ENCODE measurements at regions not wholly inside any gene's neighbourhood (a gene's known extent, or its start where the extent isn't known, plus 50 kb on each side); places are given as distances from the start of the nearest gene placed in this dataset.

DNA sequence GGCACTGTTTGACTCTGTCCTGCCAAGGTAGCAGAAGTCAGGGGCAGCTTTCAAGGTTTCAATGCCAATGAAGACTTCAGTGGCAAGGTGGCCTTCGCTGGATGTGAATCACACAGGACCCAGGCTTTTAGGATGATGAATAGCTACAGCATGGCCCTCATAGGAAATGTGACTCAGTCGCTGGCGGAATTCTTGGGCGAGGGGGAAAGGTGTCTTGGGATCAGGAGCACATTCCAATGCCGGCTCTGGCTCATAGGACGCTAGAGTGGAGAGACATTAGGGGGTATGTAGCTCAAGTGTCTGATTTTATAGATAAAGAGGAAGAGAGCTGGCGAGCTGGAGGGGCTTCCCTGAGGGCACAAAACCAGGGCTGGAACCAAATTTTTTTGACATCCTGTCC lies 68.6 kb downstream of the SMIM21 start:
- H3K9me3 ChIP-seq (ENCODE audit: insufficient read depth, low read depth, low read length), result peaks cover 18% of the 10 kb centered on the region
- H3K27me3 ChIP-seq (ENCODE audit: insufficient read depth, low read length), result no peaks in the 10 kb centered on the region
- no peak overlapping the region for H3K27ac ChIP-seq (ENCODE audit: low read length)
- no peak overlapping the region for H3K9ac ChIP-seq (ENCODE audit: low read depth, low read length)
- H3K4me3 ChIP-seq (ENCODE audit: low read length), result no peak overlapping the region
- no peaks in the 10 kb centered on the region for H3K4me1 ChIP-seq (ENCODE audit: insufficient read depth, low read length)
- no peaks in the 10 kb centered on the region for H3K36me3 ChIP-seq (ENCODE audit: insufficient read depth, low read depth, low read length)

GRCh38 chr18:75353357-75353756 lies 74.1 kb downstream of the SMIM21 start:
- Histone ChIP-seq H3K4me1 (ENCODE audit: insufficient read depth, low read length) (peaks cover 8% of the 10 kb centered on the region; the same call in 1 of the 2 replicates), H3K9ac (ENCODE audit: low read depth, low read length) (no peak overlapping the region), H3K27me3 (ENCODE audit: insufficient read depth, low read length) (peaks cover 18% of the 10 kb centered on the region; the same call in 1 of the 2 replicates), H3K9me3 (ENCODE audit: insufficient read depth, low read depth, low read length) (peaks cover 39% of the 10 kb centered on the region), H3K27ac (ENCODE audit: low read length) (no peak overlapping the region), H3K36me3 (ENCODE audit: insufficient read depth, low read depth, low read length) (no peaks in the 10 kb centered on the region), H3K4me3 (ENCODE audit: low read length) (no peak overlapping the region)

GRCh38 chr18:75351409-75351808 lies 76.1 kb downstream of the SMIM21 start:
- Histone ChIP-seq H3K9ac (ENCODE audit: low read depth, low read length) (no peak overlapping the region), H3K36me3 (ENCODE audit: insufficient read depth, low read depth, low read length) (no peaks in the 10 kb centered on the region), H3K27me3 (ENCODE audit: insufficient read depth, low read length) (peaks cover 18% of the 10 kb centered on the region; the same call in 1 of the 2 replicates), H3K9me3 (ENCODE audit: insufficient read depth, low read depth, low read length) (peaks cover 39% of the 10 kb centered on the region), H3K4me1 (ENCODE audit: insufficient read depth, low read length) (peaks cover 8% of the 10 kb centered on the region; the same call in 1 of the 2 replicates), H3K27ac (ENCODE audit: low read length) (no peak overlapping the region), H3K4me3 (ENCODE audit: low read length) (no peak overlapping the region)

- Histone ChIP-seq H3K36me3 (ENCODE audit: insufficient read depth, low read depth, low read length) (no peaks in the 10 kb centered on the region), H3K4me1 (ENCODE audit: insufficient read depth, low read length) (peaks cover 8% of the 10 kb centered on the region; the same call in 1 of the 2 replicates), H3K27me3 (ENCODE audit: insufficient read depth, low read length) (peaks cover 18% of the 10 kb centered on the region; the same call in 1 of the 2 replicates), H3K9me3 (ENCODE audit: insufficient read depth, low read depth, low read length) (peaks cover 38% of the 10 kb centered on the region), H3K4me3 (ENCODE audit: low read length) (peak overlapping the region; percentile 26; the same call in 1 of the 2 replicates), H3K9ac (ENCODE audit: low read depth, low read length) (no peak overlapping the region), H3K27ac (ENCODE audit: low read length) (no peak overlapping the region)
Observed at GRCh38 chr18:75350857-75351256, 76.6 kb downstream of the SMIM21 start.

GRCh38 chr18:75350512-75350839 lies 77.0 kb downstream of the SMIM21 start:
- peaks cover 35% of the 10 kb centered on the region for H3K9me3 ChIP-seq (ENCODE audit: insufficient read depth, low read depth, low read length)
- no peak overlapping the region for H3K9ac ChIP-seq (ENCODE audit: low read depth, low read length)
- no peaks in the 10 kb centered on the region for H3K36me3 ChIP-seq (ENCODE audit: insufficient read depth, low read depth, low read length)
- H3K4me3 ChIP-seq (ENCODE audit: low read length), result peak overlapping the region; percentile 26; the same call in 1 of the 2 replicates
- H3K27me3 ChIP-seq (ENCODE audit: insufficient read depth, low read length), result peaks cover 18% of the 10 kb centered on the region; the same call in 1 of the 2 replicates
- no peak overlapping the region for H3K27ac ChIP-seq (ENCODE audit: low read length)
- peaks cover 8% of the 10 kb centered on the region; the same call in 1 of the 2 replicates for H3K4me1 ChIP-seq (ENCODE audit: insufficient read depth, low read length)

GRCh38 chr18:75349668-75350511 lies 77.6 kb downstream of the SMIM21 start:
- H3K27ac ChIP-seq (ENCODE audit: low read length), result no peak overlapping the region
- H3K4me3 ChIP-seq (ENCODE audit: low read length), result peak overlapping the region; percentile 26; the same call in 1 of the 2 replicates
- peaks cover 31% of the 10 kb centered on the region for H3K9me3 ChIP-seq (ENCODE audit: insufficient read depth, low read depth, low read length)
- no peaks in the 10 kb centered on the region for H3K36me3 ChIP-seq (ENCODE audit: insufficient read depth, low read depth, low read length)
- H3K9ac ChIP-seq (ENCODE audit: low read depth, low read length), result no peak overlapping the region
- H3K27me3 ChIP-seq (ENCODE audit: insufficient read depth, low read length), result peaks cover 18% of the 10 kb centered on the region; the same call in 1 of the 2 replicates
- H3K4me1 ChIP-seq (ENCODE audit: insufficient read depth, low read length), result peaks cover 8% of the 10 kb centered on the region; the same call in 1 of the 2 replicates

GRCh38 chr18:75346671-75347070 lies 80.8 kb downstream of the SMIM21 start:
- Histone ChIP-seq H3K9me3 (ENCODE audit: insufficient read depth, low read depth, low read length) (peaks cover 2% of the 10 kb centered on the region; the same call in 1 of the 2 replicates), H3K4me1 (ENCODE audit: insufficient read depth, low read length) (peaks cover 17% of the 10 kb centered on the region; the same call in 1 of the 2 replicates), H3K27me3 (ENCODE audit: insufficient read depth, low read length) (peaks cover 23% of the 10 kb centered on the region; the same call in 1 of the 2 replicates), H3K36me3 (ENCODE audit: insufficient read depth, low read depth, low read length) (no peaks in the 10 kb centered on the region), H3K9ac (ENCODE audit: low read depth, low read length) (no peak overlapping the region), H3K27ac (ENCODE audit: low read length) (no peak overlapping the region), H3K4me3 (ENCODE audit: low read length) (no peak overlapping the region)

- Histone ChIP-seq H3K36me3 (ENCODE audit: insufficient read depth, low read depth, low read length) (no peaks in the 10 kb centered on the region), H3K27ac (ENCODE audit: low read length) (no peak overlapping the region)
Observed at GRCh38 chr18:75344615-75345014, 82.9 kb downstream of the SMIM21 start.

GRCh38 chr18:75344161-75344560 lies 83.3 kb downstream of the SMIM21 start:
- H3K27me3 ChIP-seq (ENCODE audit: insufficient read depth, low read length), result peaks cover 6% of the 10 kb centered on the region; the same call in 1 of the 2 replicates
- H3K4me3 ChIP-seq (ENCODE audit: low read length), result no peak overlapping the region
- no peaks in the 10 kb centered on the region for H3K9me3 ChIP-seq (ENCODE audit: insufficient read depth, low read depth, low read length)
- H3K9ac ChIP-seq (ENCODE audit: low read depth, low read length), result no peak overlapping the region
- H3K27ac ChIP-seq (ENCODE audit: low read length), result no peak overlapping the region
- no peaks in the 10 kb centered on the region for H3K36me3 ChIP-seq (ENCODE audit: insufficient read depth, low read depth, low read length)
- peaks cover 9% of the 10 kb centered on the region; the same call in 1 of the 2 replicates for H3K4me1 ChIP-seq (ENCODE audit: insufficient read depth, low read length)

More at GRCh38 chr18:75344615-75345014, 82.9 kb downstream of the SMIM21 start:
- H3K4me3 ChIP-seq (ENCODE audit: low read length), result no peak overlapping the region
- H3K4me1 ChIP-seq (ENCODE audit: insufficient read depth, low read length), result peaks cover 9% of the 10 kb centered on the region; the same call in 1 of the 2 replicates
- H3K9me3 ChIP-seq (ENCODE audit: insufficient read depth, low read depth, low read length), result no peaks in the 10 kb centered on the region
- no peak overlapping the region for H3K9ac ChIP-seq (ENCODE audit: low read depth, low read length)
- peaks cover 10% of the 10 kb centered on the region; the same call in 1 of the 2 replicates for H3K27me3 ChIP-seq (ENCODE audit: insufficient read depth, low read length)

DNA sequence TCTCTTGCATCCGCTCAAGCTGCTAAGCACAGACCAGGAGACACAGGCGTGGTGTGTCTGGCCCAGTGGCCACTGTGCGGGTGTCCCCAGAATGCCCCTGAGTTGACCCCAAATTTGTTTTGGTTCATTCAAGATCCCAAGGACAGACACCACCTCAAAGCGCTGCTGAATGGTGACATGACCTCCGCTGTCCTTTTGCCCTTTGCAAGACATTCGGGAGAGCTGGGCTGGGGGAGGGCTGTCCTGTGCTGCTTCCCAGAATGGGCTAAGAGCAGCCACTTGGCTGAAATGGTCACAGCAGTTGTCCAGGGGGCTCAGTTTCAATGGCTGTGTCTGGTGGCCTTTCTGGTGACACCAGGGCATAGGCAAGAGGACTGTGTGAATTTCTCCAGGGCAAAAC lies 84.1 kb downstream of the SMIM21 start:
- Histone ChIP-seq H3K36me3 (ENCODE audit: insufficient read depth, low read depth, low read length) (no peaks in the 10 kb centered on the region), H3K4me1 (ENCODE audit: insufficient read depth, low read length) (peaks cover 9% of the 10 kb centered on the region; the same call in 1 of the 2 replicates), H3K9me3 (ENCODE audit: insufficient read depth, low read depth, low read length) (no peaks in the 10 kb centered on the region), H3K4me3 (ENCODE audit: low read length) (no peak overlapping the region), H3K9ac (ENCODE audit: low read depth, low read length) (no peak overlapping the region), H3K27me3 (ENCODE audit: insufficient read depth, low read length) (peaks cover 5% of the 10 kb centered on the region; the same call in 1 of the 2 replicates), H3K27ac (ENCODE audit: low read length) (no peak overlapping the region)

DNA sequence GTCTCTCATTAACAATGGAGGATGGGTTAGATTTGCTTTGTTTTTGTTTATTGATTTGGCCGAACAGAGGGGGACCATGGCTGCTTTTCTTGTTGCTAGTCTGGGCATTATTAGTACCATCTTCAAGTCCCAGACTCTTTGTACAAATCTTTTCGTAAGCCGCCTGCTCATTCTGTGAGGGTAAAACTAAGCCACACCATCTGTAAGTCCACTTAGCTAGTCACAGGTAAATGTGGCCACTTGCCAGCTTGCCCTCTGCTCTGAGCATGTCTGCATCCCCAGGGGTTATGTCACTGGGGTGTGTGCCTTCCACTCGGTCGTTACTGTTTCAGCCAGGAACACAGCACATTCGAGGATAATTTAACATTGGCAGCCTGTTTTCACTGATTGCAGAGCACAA lies 85.6 kb downstream of the SMIM21 start:
- Histone ChIP-seq H3K4me1 (ENCODE audit: insufficient read depth, low read length) (peaks cover 9% of the 10 kb centered on the region; the same call in 1 of the 2 replicates), H3K4me3 (ENCODE audit: low read length) (no peak overlapping the region), H3K27me3 (ENCODE audit: insufficient read depth, low read length) (peaks cover 5% of the 10 kb centered on the region; the same call in 1 of the 2 replicates), H3K9ac (ENCODE audit: low read depth, low read length) (no peak overlapping the region), H3K9me3 (ENCODE audit: insufficient read depth, low read depth, low read length) (no peaks in the 10 kb centered on the region), H3K36me3 (ENCODE audit: insufficient read depth, low read depth, low read length) (no peaks in the 10 kb centered on the region), H3K27ac (ENCODE audit: low read length) (no peak overlapping the region)
